ENCODE measurements at regions not wholly inside any gene's neighbourhood (a gene's known extent, or its start where the extent isn't known, plus 50 kb on each side); places are given as distances from the start of the nearest gene placed in this dataset.

DNA sequence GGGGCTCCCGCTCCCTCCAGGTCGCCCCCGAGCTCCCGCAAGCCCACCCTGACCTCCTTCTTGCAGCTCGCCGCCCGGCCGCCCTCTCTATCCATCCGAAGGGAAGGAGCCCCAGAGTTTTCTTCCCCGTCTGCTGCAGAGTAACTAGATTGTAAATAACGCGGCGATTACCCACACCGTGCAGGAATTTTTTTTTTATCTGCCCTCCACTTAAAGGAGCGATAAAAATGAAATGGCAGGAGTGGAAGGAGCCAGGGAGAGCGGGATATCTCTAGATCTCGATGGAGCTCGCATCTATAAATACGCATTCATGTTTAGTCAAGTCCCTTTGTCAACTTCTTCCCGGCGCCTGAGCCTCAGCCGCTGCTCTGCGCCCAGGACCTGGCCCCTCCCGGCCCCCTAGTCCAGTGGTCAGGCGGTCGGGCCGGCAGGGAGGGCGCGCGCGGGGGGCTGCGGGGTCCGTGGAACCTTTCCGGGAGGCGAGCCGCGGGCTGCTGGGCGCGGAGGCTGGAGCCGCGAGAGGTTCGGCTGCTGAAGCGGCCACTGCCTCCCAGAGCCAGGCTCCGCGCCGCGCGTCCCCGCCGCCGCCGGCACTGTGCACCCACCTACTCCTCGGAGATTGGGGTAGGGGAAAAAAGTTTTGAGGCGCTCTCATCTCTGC, 386.0 kb downstream of the BCAT1 start:
- Histone ChIP-seq H3K27ac (peak overlapping the region; percentile 92 to 93), H3K4me1 (peaks cover 0 to 30% (median 7%) of the 10 kb centered on the region in 4 donors), H3K36me3 (no peaks in the 10 kb centered on the region), H3K9me3 (no peaks in the 10 kb centered on the region), H3K4me3 (peak overlapping the region; percentile 69 to 77), H3K27me3 (no peaks in the 10 kb centered on the region)
- TF ChIP-seq CTCF (IDR thresholded peaks at IDR 0.05) = no peak
- intact Hi-C loops (cut with DNase I; ENCODE audit: low total_unique reads) = loop anchor here (10.0 kb wide), 1 partner anchor 68 kb away; no protein-coding TSS in a partner anchor
- peak; percentile 40 to 71 for DNase-seq

GRCh38 chr12:24561882-24562770, 386.8 kb downstream of the BCAT1 start:
- DNase-seq = peak; percentile 75 to 88
- H3K27ac ChIP-seq = peak overlapping the region; percentile 92 to 93
- H3K27me3 ChIP-seq = no peaks in the 10 kb centered on the region
- intact Hi-C loops (cut with DNase I; ENCODE audit: low total_unique reads) = loop anchor here (10.0 kb wide), 1 partner anchor 67 kb away; no protein-coding TSS in a partner anchor
- peaks cover 0 to 38% (median 7%) of the 10 kb centered on the region in 4 donors for H3K4me1 ChIP-seq
- H3K9me3 ChIP-seq = no peaks in the 10 kb centered on the region
- TF ChIP-seq CTCF (IDR thresholded peaks at IDR 0.05) = no peak
- H3K36me3 ChIP-seq = no peaks in the 10 kb centered on the region
- H3K4me3 ChIP-seq = peak overlapping the region; percentile 69 to 77

DNA sequence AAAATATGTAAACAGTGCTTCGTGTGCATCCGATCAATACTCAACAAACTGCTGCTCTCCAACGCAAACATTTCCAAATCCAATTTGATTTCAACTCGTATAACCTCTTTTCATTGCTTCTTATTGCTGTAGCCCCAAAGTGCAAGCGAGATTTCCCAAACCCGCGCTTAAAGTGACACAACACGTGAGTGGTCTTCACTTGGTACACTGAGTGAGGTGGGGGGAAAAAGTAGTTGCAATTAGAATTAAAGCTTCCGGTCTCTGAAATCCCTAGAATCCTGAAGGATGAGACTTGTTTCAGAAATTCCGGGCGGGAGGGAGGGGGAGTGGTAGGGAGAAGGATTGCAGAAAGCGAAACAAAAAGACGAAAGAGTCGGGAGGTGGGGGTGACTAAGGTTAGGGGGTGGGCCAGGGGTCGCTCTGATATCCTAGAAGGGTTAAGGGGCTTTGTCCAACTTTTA, 387.5 kb downstream of the BCAT1 start:
- Histone ChIP-seq H3K27me3 (no peaks in the 10 kb centered on the region), H3K9me3 (no peaks in the 10 kb centered on the region), H3K36me3 (no peaks in the 10 kb centered on the region), H3K4me3 (peak overlapping the region; percentile 69 to 77), H3K4me1 (peaks cover 0 to 43% (median 7%) of the 10 kb centered on the region in 4 donors), H3K27ac (peak overlapping the region; percentile 92 to 93)
- DNase-seq = peak in 1 of 2 donors; percentile 21
- intact Hi-C loops (cut with DNase I; ENCODE audit: low total_unique reads) = loop anchor here (10.0 kb wide), 1 partner anchor 67 kb away; no protein-coding TSS in a partner anchor
- no peak for TF ChIP-seq CTCF (IDR thresholded peaks at IDR 0.05)

GRCh38 chr12:24560831-24561271, 388.1 kb downstream of the BCAT1 start:
- no peaks in the 10 kb centered on the region for H3K27me3 ChIP-seq
- intact Hi-C loops (cut with DNase I; ENCODE audit: low total_unique reads) = loop anchor here (10.0 kb wide), 1 partner anchor 66 kb away; no protein-coding TSS in a partner anchor
- H3K4me1 ChIP-seq = peaks cover 0 to 49% (median 7%) of the 10 kb centered on the region in 4 donors
- no peaks in the 10 kb centered on the region for H3K9me3 ChIP-seq
- H3K36me3 ChIP-seq = no peaks in the 10 kb centered on the region
- TF ChIP-seq CTCF (IDR thresholded peaks at IDR 0.05) = no peak
- peak overlapping the region; percentile 69 to 77 for H3K4me3 ChIP-seq
- DNase-seq = peak; percentile 21 to 67
- peak overlapping the region; percentile 92 to 93 for H3K27ac ChIP-seq

DNA sequence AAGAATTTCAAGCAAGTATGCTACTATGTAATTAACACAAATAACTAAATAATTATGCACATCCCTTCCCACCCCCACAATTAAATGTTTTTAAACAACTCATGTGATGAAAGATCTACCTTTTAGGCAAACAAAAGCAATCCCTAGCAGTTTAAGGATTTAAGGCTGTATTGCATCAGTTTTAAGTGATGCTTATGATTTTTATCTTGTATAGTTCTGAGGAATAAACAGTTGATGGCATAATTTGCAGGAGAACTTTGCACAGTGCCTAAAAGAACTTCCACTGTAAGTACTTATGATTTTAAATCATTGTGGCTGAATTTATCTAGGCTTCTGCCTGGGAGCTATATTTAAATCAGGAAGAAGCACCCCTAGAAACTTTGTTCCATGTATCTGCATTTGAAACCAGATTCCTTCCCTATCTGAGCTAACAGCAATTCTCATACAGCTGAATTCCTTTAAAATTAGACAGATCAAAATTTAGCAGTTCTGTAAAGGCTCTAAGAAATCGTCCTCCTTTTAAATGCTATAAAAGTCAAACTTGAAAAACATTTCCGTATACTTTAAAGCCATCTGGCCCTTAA, 388.6 kb downstream of the BCAT1 start:
- no peak for DNase-seq
- intact Hi-C loops (cut with DNase I; ENCODE audit: low total_unique reads) = loop anchor here (10.0 kb wide), 1 partner anchor 65 kb away; no protein-coding TSS in a partner anchor
- Histone ChIP-seq H3K36me3 (no peaks in the 10 kb centered on the region), H3K4me1 (peaks cover 0 to 53% (median 7%) of the 10 kb centered on the region in 4 donors), H3K27ac (peak overlapping the region; percentile 92 to 93), H3K9me3 (no peaks in the 10 kb centered on the region), H3K4me3 (peak overlapping the region; percentile 69 to 77), H3K27me3 (no peaks in the 10 kb centered on the region)
- TF ChIP-seq CTCF (IDR thresholded peaks at IDR 0.05) = no peak
